Fibroblast of pulmonary artery (primary cell): ENCODE measurements at regions not wholly inside any gene's neighbourhood (a gene's known extent, or its start where the extent isn't known, plus 50 kb on each side); places are given as distances from the start of the nearest gene placed in this dataset.

ENCODE experiments used
- DNase-seq: peaks from one replicate; pipeline ENCODE4 v3.0.0-alpha.2; 2010; ENCODE audit warnings: low read depth
- H3K4me3 ChIP-seq: replicated peaks from 2 replicates; pipeline ENCODE4 v1.5.1; 2011; ENCODE audit warnings: low read depth, mild to moderate bottlenecking, control low read depth, low read length, moderate library complexity
- CTCF ChIP-seq: IDR thresholded peaks from 2 replicates; pipeline ENCODE4 v1.5.1; 2011; ENCODE audit warnings: mild to moderate bottlenecking, control low read depth, low read length, inconsistent platforms; ENCODE audit errors: missing control alignments

- no peak for TF ChIP-seq CTCF
- DNase-seq = no peak
Measured at GRCh38 chr2:78011251-78011650, 489.1 kb upstream of the LRRTM4 start.

GRCh38 chr2:78020491-78020890 is 498.3 kb upstream of the LRRTM4 start:
- no peak for DNase-seq
- no peak overlapping the region for H3K4me3 ChIP-seq
- TF ChIP-seq CTCF = no peak

More at GRCh38 chr2:78011251-78011650, 489.1 kb upstream of the LRRTM4 start:
- H3K4me3 ChIP-seq = no peak overlapping the region

DNA sequence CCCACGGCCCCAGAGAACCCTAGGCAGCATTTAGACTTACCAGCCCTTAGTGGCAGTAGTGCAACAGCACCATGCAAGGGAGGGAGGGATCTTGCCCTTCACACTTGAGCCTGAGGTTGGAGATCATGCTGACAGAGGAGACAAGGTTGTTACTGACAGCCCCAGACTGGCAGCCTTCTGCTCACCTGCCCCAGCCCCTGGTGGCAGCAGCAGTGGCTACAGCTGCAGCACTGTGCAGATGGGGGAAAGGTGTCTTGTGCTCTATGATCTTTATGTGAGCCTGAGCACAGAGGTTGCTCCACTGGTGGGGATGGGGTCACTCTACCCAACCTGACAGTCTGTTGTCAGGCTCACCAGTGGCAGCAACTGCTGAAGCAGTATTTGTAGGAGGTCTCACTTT is 501.2 kb upstream of the LRRTM4 start:
- TF ChIP-seq CTCF = no peak
- no peak overlapping the region for H3K4me3 ChIP-seq
- DNase-seq = no peak

GRCh38 chr2:78024996-78025395 is 502.8 kb upstream of the LRRTM4 start:
- H3K4me3 ChIP-seq = no peak overlapping the region
- TF ChIP-seq CTCF = no peak

DNA sequence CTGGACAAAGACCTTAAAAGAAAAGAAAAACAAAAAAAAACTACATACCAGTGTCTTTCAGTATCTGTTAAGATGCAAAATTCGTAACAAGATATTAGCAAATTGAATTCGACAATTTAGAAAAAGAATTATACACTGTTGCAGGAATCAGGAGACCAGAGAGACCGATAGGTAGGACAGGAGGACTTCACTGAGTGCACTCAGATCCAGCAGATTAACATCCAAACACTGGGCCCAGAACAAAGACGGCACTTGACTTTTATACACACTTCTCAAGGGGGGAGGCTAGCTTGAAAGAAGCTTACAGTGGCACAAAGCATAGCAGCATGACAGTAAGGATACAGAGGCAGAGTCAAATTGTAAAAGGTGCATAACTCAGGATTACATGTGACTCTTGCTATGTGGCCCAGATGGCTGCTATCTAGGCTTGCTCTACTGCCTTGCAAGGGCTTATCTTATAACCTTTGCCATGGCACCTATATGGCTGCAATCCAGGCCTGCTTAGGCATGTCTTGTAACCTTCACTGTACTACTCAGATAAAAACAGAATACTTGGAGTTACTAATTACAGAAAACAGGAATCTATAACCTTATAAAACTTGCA is 507.3 kb upstream of the LRRTM4 start:
- TF ChIP-seq CTCF = no peak
- H3K4me3 ChIP-seq = no peak overlapping the region
- DNase-seq = no peak

More at GRCh38 chr2:78024996-78025395, 502.8 kb upstream of the LRRTM4 start:
- no peak for DNase-seq

DNA sequence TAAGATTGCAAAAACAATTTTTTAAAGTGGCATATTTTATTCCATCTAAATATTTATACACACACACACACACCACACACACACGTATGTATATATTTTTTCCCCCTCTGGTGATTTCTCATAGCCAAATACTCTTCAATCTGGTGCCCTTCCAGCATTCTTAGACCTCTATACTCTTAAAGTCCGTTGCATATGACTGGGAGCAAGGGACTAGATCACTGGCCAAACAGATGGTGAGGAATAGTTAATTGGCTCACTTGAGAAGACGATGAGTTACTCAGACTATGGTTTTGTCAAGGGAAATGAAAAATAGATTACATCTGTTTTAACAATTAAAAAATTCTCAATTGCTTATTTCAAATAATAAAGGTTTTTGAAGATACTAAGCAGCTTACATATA is 512.5 kb upstream of the LRRTM4 start:
- H3K4me3 ChIP-seq = no peak overlapping the region
- no peak for DNase-seq
- TF ChIP-seq CTCF = no peak

- no peak for DNase-seq
- no peak for TF ChIP-seq CTCF
Measured at GRCh38 chr2:78035804-78036203, 513.6 kb upstream of the LRRTM4 start.

More at GRCh38 chr2:78035804-78036203, 513.6 kb upstream of the LRRTM4 start:
- H3K4me3 ChIP-seq = no peak overlapping the region
